Adrenal gland (tissue), 5 donors: ENCODE measurements at regions not wholly inside any gene's neighbourhood (a gene's known extent, or its start where the extent isn't known, plus 50 kb on each side); places are given as distances from the start of the nearest gene placed in this dataset.

Source experiments
- CTCF ChIP-seq, 6 experiments: fragments of 450-650 bp in 4 of 6; fragments of 200-600 bp in 2 of 6; sonication (generic) in 1 of 6; IDR thresholded peaks; 1 replicate in 5 of 6; 2 replicates in 1 of 6; pipeline versions ENCODE4 v1.5.1 to v1.8.0; 2016 to 2021; ENCODE audit warnings: antibody characterized with exemption in 6 of 6, mild to moderate bottlenecking in 2 of 6, moderate library complexity in 1 of 6
- POLR2A ChIP-seq, 2 donors: fragments of 450-650 bp; IDR thresholded peaks; one replicate each; pipeline ENCODE4 v1.6.1; 2017; ENCODE audit warnings: antibody characterized with exemption in 2 of 2, mild to moderate bottlenecking in 2 of 2, moderate library complexity in 1 of 2
- donor health status: DM: no; HTN: no; CAD: no.

DNA sequence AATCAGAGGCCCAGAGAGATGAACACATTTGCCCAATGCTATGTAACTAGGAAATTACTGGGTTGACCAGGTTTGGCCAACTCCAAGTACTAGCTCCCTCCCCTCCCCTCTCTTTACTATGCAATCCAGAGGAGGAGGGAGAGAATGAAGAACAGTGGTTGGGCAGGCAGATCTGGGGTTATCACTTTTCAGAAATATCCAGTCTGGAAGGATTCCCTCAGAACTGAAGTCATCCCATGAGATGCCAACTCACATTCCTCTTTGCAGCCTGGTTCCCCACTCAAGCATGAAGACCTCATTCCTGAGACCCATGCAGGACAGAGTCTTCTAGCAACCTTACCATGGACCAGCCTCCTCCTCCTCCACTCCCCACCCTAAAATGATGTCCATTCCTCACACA is 201.1 kb downstream of the TLE3 start:
- no peak for TF ChIP-seq CTCF (IDR thresholded peaks at IDR 0.05)
- no peak for TF ChIP-seq POLR2A (IDR thresholded peaks at IDR 0.05)
